Esophagus squamous epithelium (tissue), 4 donors: ENCODE measurements at regions not wholly inside any gene's neighbourhood (a gene's known extent, or its start where the extent isn't known, plus 50 kb on each side); places are given as distances from the start of the nearest gene placed in this dataset.

ENCODE experiments used
- CTCF ChIP-seq, 6 experiments: fragments of 450-650 bp in 4 of 6; fragments of 200-600 bp in 2 of 6; sonication (generic) in 2 of 6; IDR thresholded peaks; one replicate each; pipeline ENCODE4 v1.5.1; 2016 to 2019; ENCODE audit warnings: antibody characterized with exemption in 6 of 6, mild to moderate bottlenecking in 4 of 6, moderate library complexity in 4 of 6
- POLR2A ChIP-seq, 4 donors: fragments of 450-650 bp; IDR thresholded peaks; one replicate each; pipeline ENCODE4 v1.6.1; 2017; ENCODE audit warnings: antibody characterized with exemption in 4 of 4, mild to moderate bottlenecking in 4 of 4, moderate library complexity in 3 of 4

- TF ChIP-seq CTCF (IDR thresholded peaks at IDR 0.05) (no peak), POLR2A (IDR thresholded peaks at IDR 0.05) (no peak)
Observed at GRCh38 chr2:239809391-239809790, 215.8 kb downstream of the NDUFA10 start.
